GM23248 (cell line): ENCODE measurements at regions not wholly inside any gene's neighbourhood (a gene's known extent, or its start where the extent isn't known, plus 50 kb on each side); places are given as distances from the start of the nearest gene placed in this dataset.

Experiments used
- EZH2 ChIP-seq: fragments of 200-600 bp; sonication (generic); IDR thresholded peaks from 2 replicates; pipeline ENCODE4 v1.6.1; 2018; ENCODE audit warnings: antibody characterized with exemption, mild to moderate bottlenecking; ENCODE audit not compliant: insufficient read depth, poor library complexity, severe bottlenecking
- EZH2phosphoT487 ChIP-seq: fragments of 200-600 bp; sonication (generic); IDR thresholded peaks from 2 replicates; pipeline ENCODE4 v1.6.1; 2018; ENCODE audit warnings: antibody characterized with exemption, moderate library complexity, mild to moderate bottlenecking, low read depth; ENCODE audit not compliant: insufficient read depth

GRCh38 chr7:94183289-94183749 is 179.2 kb upstream of the BET1 start:
- TF ChIP-seq EZH2 (no peak), EZH2phosphoT487 (no peak)
